Lung (tissue), 11 donors: ENCODE measurements at regions not wholly inside any gene's neighbourhood (a gene's known extent, or its start where the extent isn't known, plus 50 kb on each side); places are given as distances from the start of the nearest gene placed in this dataset.

Experiments
- ATAC-seq: fragments of 200-7000 bp; cut with Tn5 transposase; one replicate; pipeline ENCODE4 v1.9.1; 2020; ENCODE audit warnings: moderate number of reproducible peaks; ENCODE audit not compliant: insufficient read depth, low FRiP score
- DNase-seq, 3 donors: peaks; one replicate each; pipeline ENCODE4 v3.0.0-alpha.2; 2013 to 2017
- H3K27ac ChIP-seq, 2 donors: one replicate each; pipeline ENCODE4 v1.5.1; 2013; ENCODE audit warnings: mild to moderate bottlenecking in 2 of 2, moderate library complexity in 2 of 2, control low read depth in 1 of 2, inconsistent platforms in 1 of 2, low read depth in 1 of 2, low read length in 1 of 2
- H3K27me3 ChIP-seq, 3 donors: one replicate each; pipeline ENCODE4 v1.5.1; 2013; ENCODE audit warnings: low read length in 2 of 3; ENCODE audit not compliant: control insufficient read depth in 3 of 3, insufficient read depth in 3 of 3
- H3K36me3 ChIP-seq, 4 donors: one replicate each; pipeline ENCODE4 v1.5.1; 2013; ENCODE audit warnings: low read length in 4 of 4, mild to moderate bottlenecking in 1 of 4, moderate library complexity in 1 of 4; ENCODE audit not compliant: control insufficient read depth in 4 of 4, insufficient read depth in 4 of 4
- H3K4me1 ChIP-seq, 5 donors: one replicate each; pipeline ENCODE4 v1.5.1; 2013; ENCODE audit warnings: low read length in 5 of 5, mild to moderate bottlenecking in 2 of 5, moderate library complexity in 1 of 5; ENCODE audit not compliant: control insufficient read depth in 5 of 5, insufficient read depth in 5 of 5
- H3K4me3 ChIP-seq: one replicate; pipeline ENCODE4 v1.5.1; 2013; ENCODE audit warnings: mild to moderate bottlenecking, control low read depth, moderate library complexity
- H3K9ac ChIP-seq, 2 donors: one replicate each; pipeline ENCODE4 v1.5.1; 2013; ENCODE audit warnings: low read length in 2 of 2, control low read depth in 1 of 2; ENCODE audit not compliant: insufficient read depth in 1 of 2
- H3K9me3 ChIP-seq, 4 donors: one replicate each; pipeline ENCODE4 v1.5.1; 2013; ENCODE audit warnings: low read length in 3 of 4, mild to moderate bottlenecking in 1 of 4, moderate library complexity in 1 of 4; ENCODE audit not compliant: control insufficient read depth in 4 of 4, insufficient read depth in 3 of 4
- CTCF ChIP-seq: IDR thresholded peaks from 2 replicates; pipeline ENCODE4 v1.5.1; 2012; ENCODE audit warnings: mild to moderate bottlenecking; ENCODE audit errors: control extremely low read depth, extremely low read depth
- WGBS, 2 donors: extraction: QIAGEN DNeasy Blood & Tissue Kit; methylation state at CpG; one replicate each; pipeline ENCODE4 v1.1.7; 2013; 5-methylcytosine and 5-hydroxymethylcytosine counted together
- donor health status: control.
- donor health status: control.
- donor health status: Bipolar disorder and iron deficiency.
- donor health status: healthy.
- donor health status: DM: yes; HTN: yes; CAD: no.

GRCh38 chr3:16060945-16061344, 113.5 kb upstream of the GALNT15 start:
- 60 to 84% methylated on average over 1 of the region's 1 CpG for WGBS, 2 donors
- no peak for DNase-seq
- H3K36me3 ChIP-seq: no peaks in the 10 kb centered on the region
- H3K27me3 ChIP-seq: no peaks in the 10 kb centered on the region
- no peak overlapping the region for H3K9ac ChIP-seq
- no peak overlapping the region for H3K4me3 ChIP-seq
- peak overlapping the region in 1 of 2 donors; percentile 73 for H3K27ac ChIP-seq
- peaks cover 0 to 14% (median 5%) of the 10 kb centered on the region in 5 donors for H3K4me1 ChIP-seq
- no peak for TF ChIP-seq CTCF
- peak; percentile 62 for ATAC-seq
- no peaks in the 10 kb centered on the region for H3K9me3 ChIP-seq

GRCh38 chr3:16061491-16061890, 113.0 kb upstream of the GALNT15 start:
- Histone ChIP-seq H3K9ac (no peak overlapping the region), H3K4me3 (no peak overlapping the region), H3K27me3 (no peaks in the 10 kb centered on the region), H3K4me1 (peaks cover 0 to 14% (median 5%) of the 10 kb centered on the region in 5 donors), H3K9me3 (no peaks in the 10 kb centered on the region), H3K27ac (no peak overlapping the region), H3K36me3 (no peaks in the 10 kb centered on the region)
- TF ChIP-seq CTCF: no peak
- ATAC-seq (no peak), DNase-seq (no peak)
- WGBS, 2 donors: 90 to 94% methylated on average over 2 of the region's 2 CpGs

GRCh38 chr3:16063603-16064002, 110.9 kb upstream of the GALNT15 start:
- DNase-seq: no peak
- Histone ChIP-seq H3K27me3 (no peaks in the 10 kb centered on the region), H3K9me3 (no peaks in the 10 kb centered on the region), H3K36me3 (no peaks in the 10 kb centered on the region), H3K4me1 (peaks cover 0 to 15% (median 5%) of the 10 kb centered on the region in 5 donors), H3K4me3 (no peak overlapping the region), H3K9ac (no peak overlapping the region), H3K27ac (no peak overlapping the region)
- no peak for TF ChIP-seq CTCF
- 82 to 94% methylated on average over 2 of the region's 2 CpGs for WGBS, 2 donors
- ATAC-seq: no peak
